ENCODE measurements at regions not wholly inside any gene's neighbourhood (a gene's known extent, or its start where the extent isn't known, plus 50 kb on each side); places are given as distances from the start of the nearest gene placed in this dataset.

DNA sequence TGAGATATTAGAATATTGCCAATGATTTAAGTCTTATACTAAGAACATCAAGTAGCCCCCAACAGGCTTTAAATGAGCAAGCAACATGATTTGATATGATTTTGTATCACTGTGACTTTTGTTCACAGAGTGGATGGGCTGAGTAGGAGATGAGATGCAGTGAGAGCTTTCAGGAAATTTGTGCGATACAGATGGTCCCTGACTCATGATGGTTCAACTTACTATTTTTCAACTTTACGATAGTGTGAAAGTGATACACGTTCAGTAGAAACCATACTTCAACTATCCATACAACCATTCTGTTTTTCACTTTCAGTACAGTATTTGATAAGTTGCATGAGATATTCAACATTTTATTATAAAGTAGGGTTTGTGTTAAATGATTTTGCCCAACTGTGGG lies 78.7 kb upstream of the NWD2 start:
- TF ChIP-seq, protein P1, sequence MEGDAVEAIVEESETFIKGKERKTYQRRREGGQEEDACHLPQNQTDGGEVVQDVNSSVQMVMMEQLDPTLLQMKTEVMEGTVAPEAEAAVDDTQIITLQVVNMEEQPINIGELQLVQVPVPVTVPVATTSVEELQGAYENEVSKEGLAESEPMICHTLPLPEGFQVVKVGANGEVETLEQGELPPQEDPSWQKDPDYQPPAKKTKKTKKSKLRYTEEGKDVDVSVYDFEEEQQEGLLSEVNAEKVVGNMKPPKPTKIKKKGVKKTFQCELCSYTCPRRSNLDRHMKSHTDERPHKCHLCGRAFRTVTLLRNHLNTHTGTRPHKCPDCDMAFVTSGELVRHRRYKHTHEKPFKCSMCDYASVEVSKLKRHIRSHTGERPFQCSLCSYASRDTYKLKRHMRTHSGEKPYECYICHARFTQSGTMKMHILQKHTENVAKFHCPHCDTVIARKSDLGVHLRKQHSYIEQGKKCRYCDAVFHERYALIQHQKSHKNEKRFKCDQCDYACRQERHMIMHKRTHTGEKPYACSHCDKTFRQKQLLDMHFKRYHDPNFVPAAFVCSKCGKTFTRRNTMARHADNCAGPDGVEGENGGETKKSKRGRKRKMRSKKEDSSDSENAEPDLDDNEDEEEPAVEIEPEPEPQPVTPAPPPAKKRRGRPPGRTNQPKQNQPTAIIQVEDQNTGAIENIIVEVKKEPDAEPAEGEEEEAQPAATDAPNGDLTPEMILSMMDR (IDR thresholded peaks at IDR 0.05), result no peak
- TF ChIP-seq POLR2A (IDR thresholded peaks at IDR 0.05) (no peak), EP300 (IDR thresholded peaks at IDR 0.05) (no peak)

Data from ovary (tissue), 3 donors.